Sigmoid colon (tissue), 4 donors: ENCODE measurements at regions not wholly inside any gene's neighbourhood (a gene's known extent, or its start where the extent isn't known, plus 50 kb on each side); places are given as distances from the start of the nearest gene placed in this dataset.

Experiments used
- CTCF ChIP-seq, 4 experiments: fragments of 450-650 bp in 3 of 4; fragments of 200-600 bp in 1 of 4; IDR thresholded peaks; one replicate each; pipeline ENCODE4 v1.5.1; 2016 to 2019; ENCODE audit warnings: antibody characterized with exemption in 4 of 4, mild to moderate bottlenecking in 3 of 4, moderate library complexity in 2 of 4
- EP300 ChIP-seq, 4 donors: sonication (generic); formaldehyde crosslinking; IDR thresholded peaks; one replicate each; pipeline ENCODE4 v1.6.1; 2017; ENCODE audit warnings: antibody characterized with exemption in 4 of 4
- POLR2A ChIP-seq, 2 donors: fragments of 450-650 bp; IDR thresholded peaks; one replicate each; pipeline ENCODE4 v1.6.1; 2016; ENCODE audit warnings: antibody characterized with exemption in 2 of 2, mild to moderate bottlenecking in 2 of 2, moderate library complexity in 2 of 2
- POLR2AphosphoS5 ChIP-seq, 4 donors: sonication (generic); formaldehyde crosslinking; IDR thresholded peaks; one replicate each; pipeline ENCODE4 v1.6.1; 2017; ENCODE audit warnings: antibody characterized with exemption in 4 of 4

DNA sequence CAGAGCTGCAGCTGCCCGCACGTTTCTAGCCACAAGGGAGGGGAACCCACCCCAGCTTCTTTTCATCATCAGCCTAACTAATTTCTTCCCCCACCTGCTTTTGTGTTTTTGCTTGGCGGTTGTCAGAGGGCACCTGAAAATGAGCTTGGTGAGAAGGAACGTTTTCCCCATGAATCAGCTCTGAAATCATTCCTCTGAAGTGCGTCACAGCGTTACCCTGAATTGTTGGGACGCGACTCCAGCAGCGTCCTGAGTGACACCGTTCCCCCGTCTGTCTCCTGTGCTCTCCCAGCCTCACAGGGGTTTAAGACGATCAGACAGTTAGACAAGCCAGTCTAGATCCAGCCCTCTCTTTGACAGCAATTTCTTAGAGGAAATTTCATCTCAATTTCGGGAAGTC lies 722.9 kb upstream of the EEF2KMT start:
- TF ChIP-seq CTCF (IDR thresholded peaks at IDR 0.05) (no peak), POLR2AphosphoS5 (IDR thresholded peaks at IDR 0.05) (no peak), POLR2A (IDR thresholded peaks at IDR 0.05) (no peak), EP300 (IDR thresholded peaks at IDR 0.05) (no peak)
